IMR-90 (cell line): ENCODE measurements at regions not wholly inside any gene's neighbourhood (a gene's known extent, or its start where the extent isn't known, plus 50 kb on each side); places are given as distances from the start of the nearest gene placed in this dataset.

Source experiments
- ATAC-seq: fragments of 200-7000 bp; cut with Tn5 transposase; 2 replicates; pipeline ENCODE4 v1.9.1; 2020; ENCODE audit warnings: low read depth, mild to moderate bottlenecking, moderate library complexity
- BruUV-seq: library from RNA; stranded (reverse); fragments of 400-500 nt; replicated peaks from 2 replicates; lab custom pipeline; 2021; lab: Mats Ljungman, UMichigan
- CTCF ChIA-PET: fragments of 300-600 bp; formaldehyde crosslinking; extraction: SDS; loops from one replicate; lab custom pipeline; 2021; ENCODE audit warnings: antibody characterized with exemption; lab: Yijun Ruan, JAX
- POLR2A ChIA-PET: fragments of 300-600 bp; sonication (Branson Sonifier 250); formaldehyde crosslinking; loops from one replicate; lab custom pipeline; 2022; ENCODE audit warnings: antibody characterized with exemption; ENCODE audit not compliant: unreplicated experiment; lab: Charles Lee
- DNase-seq: peaks from one replicate; pipeline ENCODE4 v3.0.0; 2013
- H2AFZ ChIP-seq: replicated peaks from 2 replicates; pipeline ENCODE3; 2013; ENCODE audit warnings: low read length, mild to moderate bottlenecking; ENCODE audit not compliant: poor library complexity
- H2AK5ac ChIP-seq: 2 replicates; pipeline ENCODE4 v1.6.1; 2013; ENCODE audit warnings: low read depth, low read length, inconsistent platforms
- H2AK9ac ChIP-seq: replicated peaks from 2 replicates; pipeline ENCODE3; 2013; ENCODE audit warnings: mild to moderate bottlenecking, low read depth, low read length, moderate library complexity; ENCODE audit not compliant: poor library complexity
- H2BK120ac ChIP-seq: 2 replicates; pipeline ENCODE4 v1.6.1; 2013; ENCODE audit warnings: low read depth, low read length, inconsistent platforms
- H2BK15ac ChIP-seq: 3 replicates; pipeline ENCODE4 v1.6.1; 2013; ENCODE audit warnings: low read depth, low read length, inconsistent platforms
- H2BK20ac ChIP-seq: 2 replicates; pipeline ENCODE4 v1.6.1; 2013; ENCODE audit warnings: low read depth, mild to moderate bottlenecking, inconsistent platforms, low read length, moderate library complexity
- H2BK5ac ChIP-seq: 2 replicates; pipeline ENCODE4 v1.6.1; 2013; ENCODE audit warnings: mild to moderate bottlenecking, low read depth, low read length, inconsistent platforms; ENCODE audit not compliant: poor library complexity, severe bottlenecking
- H3K14ac ChIP-seq: replicated peaks from 2 replicates; pipeline ENCODE4 v1.6.1; 2013; ENCODE audit warnings: low read depth, low read length, inconsistent platforms
- H3K18ac ChIP-seq: 2 replicates; pipeline ENCODE4 v1.6.1; 2013; ENCODE audit warnings: low read depth, low read length, control low read depth
- H3K23ac ChIP-seq: 2 replicates; pipeline ENCODE4 v1.6.1; 2013; ENCODE audit warnings: low read depth, low read length, inconsistent platforms
- H3K27ac ChIP-seq: 2 replicates; pipeline ENCODE4 v1.5.1; 2013; ENCODE audit warnings: mild to moderate bottlenecking, control low read depth, low read length; ENCODE audit not compliant: insufficient read depth
- H3K27me3 ChIP-seq: 2 replicates; pipeline ENCODE4 v1.6.1; 2013; ENCODE audit warnings: low read length; ENCODE audit not compliant: control insufficient read depth, insufficient read depth
- H3K36me3 ChIP-seq: 2 replicates; pipeline ENCODE4 v1.6.1; 2013; ENCODE audit warnings: low read length, mixed read lengths; ENCODE audit not compliant: control insufficient read depth, insufficient read depth
- H3K4ac ChIP-seq: 2 replicates; pipeline ENCODE4 v1.6.1; 2013; ENCODE audit warnings: low read depth, low read length, inconsistent platforms
- H3K4me1 ChIP-seq: 2 replicates; pipeline ENCODE4 v1.6.1; 2013; ENCODE audit warnings: low read length, mixed read lengths; ENCODE audit not compliant: control insufficient read depth, insufficient read depth
- H3K4me2 ChIP-seq: 2 replicates; pipeline ENCODE4 v1.6.1; 2013; ENCODE audit warnings: low read depth, mild to moderate bottlenecking, control low read depth, low read length, moderate library complexity
- H3K4me3 ChIP-seq: 2 replicates; pipeline ENCODE4 v1.5.1; 2013; ENCODE audit warnings: low read depth, mild to moderate bottlenecking, control low read depth, low read length, moderate library complexity; ENCODE audit not compliant: insufficient read depth
- H3K56ac ChIP-seq: 2 replicates; pipeline ENCODE4 v1.6.1; 2013; ENCODE audit warnings: low read length, inconsistent platforms; ENCODE audit not compliant: insufficient read depth; ENCODE audit errors: extremely low read depth
- H3K79me1 ChIP-seq, 2 experiments: 2 replicates each; pipeline ENCODE4 v1.6.1; 2013; ENCODE audit warnings: low read length in 2 of 2, inconsistent platforms in 1 of 2, low read depth in 1 of 2
- H3K9ac ChIP-seq: 2 replicates; pipeline ENCODE4 v1.6.1; 2013; ENCODE audit warnings: low read depth, low read length, control low read depth
- H3K9me1 ChIP-seq: 2 replicates; pipeline ENCODE4 v1.6.1; 2013; ENCODE audit warnings: low read length, inconsistent platforms; ENCODE audit not compliant: insufficient read depth
- H3K9me3 ChIP-seq: 2 replicates; pipeline ENCODE4 v1.6.1; 2013; ENCODE audit warnings: low read length; ENCODE audit not compliant: control insufficient read depth, insufficient read depth
- H4K20me1 ChIP-seq: 2 replicates; pipeline ENCODE4 v1.6.1; 2013; ENCODE audit warnings: low read length, inconsistent platforms; ENCODE audit not compliant: insufficient read depth
- H4K5ac ChIP-seq: 2 replicates; pipeline ENCODE4 v1.6.1; 2013; ENCODE audit warnings: mild to moderate bottlenecking, low read depth, low read length, control low read depth
- H4K8ac ChIP-seq, 2 experiments: 2 replicates each; pipeline ENCODE4 v1.6.1; 2013; ENCODE audit warnings: low read depth in 2 of 2, low read length in 2 of 2, control low read depth in 1 of 2, inconsistent platforms in 1 of 2
- H4K91ac ChIP-seq: 2 replicates; pipeline ENCODE4 v1.6.1; 2013; ENCODE audit warnings: low read depth, low read length, inconsistent platforms; ENCODE audit not compliant: insufficient read depth
- ELK1 ChIP-seq: fragments of 150-350 bp; IDR thresholded peaks from 2 replicates; pipeline ENCODE4 v1.6.1; 2016; ENCODE audit warnings: low read depth, mild to moderate bottlenecking, low read length, moderate library complexity, borderline replicate concordance
- MAFK ChIP-seq: IDR thresholded peaks from 2 replicates; pipeline ENCODE4 v1.6.1; 2012; ENCODE audit warnings: low read depth, low read length, improper control_type of control experiment
- RCOR1 ChIP-seq: IDR thresholded peaks from 2 replicates; pipeline ENCODE4 v1.6.1; 2012; ENCODE audit warnings: mild to moderate bottlenecking, low read length, improper control_type of control experiment; ENCODE audit not compliant: insufficient replicate concordance
- WGBS, 2 experiments: methylation state at CpG; one replicate each; pipeline versions ENCODE4 v1.1.5 to v1.1.7; 2013; ENCODE audit warnings: missing lambda C conversion rate in 2 of 2; ENCODE audit not compliant: insufficient read length in 1 of 2; ENCODE audit errors: extremely low coverage in 2 of 2; 5-methylcytosine and 5-hydroxymethylcytosine counted together
- dilution Hi-C: fragments of 300-500 bp; cut with HindIII; formaldehyde crosslinking; loops from one replicate; pipeline ENCODE4 v1.14.3; 2018; ENCODE audit warnings: low sequenced_read_pairs; ENCODE audit not compliant: unreplicated experiment
- in situ Hi-C: fragments of 300-500 bp; cut with MboI; formaldehyde crosslinking; loops from 3 replicates; pipeline ENCODE4 v1.14.3; 2019; ENCODE audit warnings: low sequenced_read_pairs, inconsistent platforms, mixed read lengths
- intact Hi-C: fragments of 100-400 bp; cut with micrococcal nuclease; formaldehyde crosslinking; loops from 2 replicates; pipeline ENCODE4 v1.10.0; 2022

- DNase-seq (no peak), ATAC-seq (no peak)
- dilution Hi-C loops: no loop called here
- Histone ChIP-seq H3K4me2 (no peak overlapping the region), H2BK120ac (no peak overlapping the region), H3K56ac (no peak overlapping the region), H4K20me1 (no peaks in the 10 kb centered on the region), H2BK15ac (no peak overlapping the region), H4K91ac (no peak overlapping the region), H2BK20ac (no peak overlapping the region), H3K27ac (no peak overlapping the region), H3K36me3 (no peaks in the 10 kb centered on the region), H3K9me1 (no peaks in the 10 kb centered on the region), H3K4me1 (no peaks in the 10 kb centered on the region), H3K14ac (no peak overlapping the region), H4K8ac (no peak overlapping the region), H2AK5ac (no peak overlapping the region), H3K27me3 (no peaks in the 10 kb centered on the region), H3K79me1 (no peaks in the 10 kb centered on the region), H3K9ac (no peak overlapping the region), H2BK5ac (no peak overlapping the region), H2AFZ (no peak overlapping the region), H3K4ac (no peak overlapping the region), H3K4me3 (no peak overlapping the region), H3K23ac (no peak overlapping the region), H2AK9ac (no peak overlapping the region), H4K5ac (no peak overlapping the region), H3K9me3 (peaks cover 2% of the 10 kb centered on the region; the same call in 1 of the 2 replicates), H3K18ac (no peak overlapping the region)
- TF ChIP-seq RCOR1 (no peak), MAFK (peak; percentile 42), ELK1 (no peak)
- POLR2A ChIA-PET: no interaction called here
- in situ Hi-C loops: no loop called here
- WGBS, 2 experiments: no CpG with 5 or more reads among the region's 1 CpG
- CTCF ChIA-PET: no interaction called here
- BruUV-seq: no TSS peak
- intact Hi-C loops: no loop called here
Measured at GRCh38 chr2:139162957-139163356, 382.8 kb upstream of the NXPH2 start.
